Adipocyte (in vitro differentiated cells): ENCODE measurements at regions not wholly inside any gene's neighbourhood (a gene's known extent, or its start where the extent isn't known, plus 50 kb on each side); places are given as distances from the start of the nearest gene placed in this dataset.
"Not testable (repeated sequence)": the region's sequence is repeated elsewhere in the genome, so short reads cannot be mapped to it uniquely, and the experiment has no call there.

Experiments
- DNase-seq: peaks from one replicate; pipeline ENCODE4 v3.0.0-alpha.2; 2015; ENCODE audit warnings: low read depth
- H3K27me3 ChIP-seq: replicated peaks from 2 replicates; pipeline ENCODE4 v1.7.0; 2013; ENCODE audit warnings: mild to moderate bottlenecking, low read length, moderate library complexity; ENCODE audit not compliant: control insufficient read depth, insufficient read depth
- H3K36me3 ChIP-seq: 2 replicates; pipeline ENCODE4 v1.7.0; 2013; ENCODE audit warnings: low read length, mild to moderate bottlenecking, moderate library complexity; ENCODE audit not compliant: control insufficient read depth, insufficient read depth, severe bottlenecking
- H3K4me1 ChIP-seq: 2 replicates; pipeline ENCODE4 v1.7.0; 2013; ENCODE audit warnings: mild to moderate bottlenecking, low read length, moderate library complexity; ENCODE audit not compliant: control insufficient read depth, insufficient read depth
- H3K4me3 ChIP-seq: 2 replicates; pipeline ENCODE4 v1.7.0; 2013; ENCODE audit warnings: mild to moderate bottlenecking, low read length, moderate library complexity
- H3K9ac ChIP-seq: 2 replicates; pipeline ENCODE4 v1.7.0; 2013; ENCODE audit warnings: mild to moderate bottlenecking, low read length, moderate library complexity
- H3K9me3 ChIP-seq: 2 replicates; pipeline ENCODE4 v1.7.0; 2013; ENCODE audit warnings: mild to moderate bottlenecking, low read length, moderate library complexity; ENCODE audit not compliant: control insufficient read depth

DNA sequence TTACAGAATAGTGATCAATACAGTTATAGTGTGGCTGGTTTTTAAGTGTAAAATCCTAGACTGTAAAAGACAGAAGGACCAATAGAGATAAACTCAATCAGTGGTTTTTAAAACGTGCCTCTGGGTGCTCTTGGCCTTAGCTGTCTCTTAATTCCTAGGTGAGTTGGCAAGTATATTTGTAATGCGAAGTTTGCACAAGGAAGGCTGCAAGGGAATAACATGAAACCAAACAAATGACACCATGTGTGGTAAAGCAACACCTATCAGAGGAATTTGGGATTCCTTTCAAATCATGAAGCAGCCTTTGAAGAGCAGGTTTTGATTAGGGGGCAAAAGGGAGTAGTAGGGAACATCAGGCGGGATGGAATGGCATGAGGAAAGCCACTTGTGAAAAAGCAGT, 284.6 kb downstream of the INHBA start:
- H3K36me3 ChIP-seq: no peaks in the 10 kb centered on the region
- no peaks in the 10 kb centered on the region for H3K27me3 ChIP-seq
- no peak overlapping the region for H3K4me3 ChIP-seq
- no peaks in the 10 kb centered on the region for H3K9me3 ChIP-seq
- peaks cover 19% of the 10 kb centered on the region for H3K4me1 ChIP-seq
- no peak for DNase-seq
- no peak overlapping the region for H3K9ac ChIP-seq

DNA sequence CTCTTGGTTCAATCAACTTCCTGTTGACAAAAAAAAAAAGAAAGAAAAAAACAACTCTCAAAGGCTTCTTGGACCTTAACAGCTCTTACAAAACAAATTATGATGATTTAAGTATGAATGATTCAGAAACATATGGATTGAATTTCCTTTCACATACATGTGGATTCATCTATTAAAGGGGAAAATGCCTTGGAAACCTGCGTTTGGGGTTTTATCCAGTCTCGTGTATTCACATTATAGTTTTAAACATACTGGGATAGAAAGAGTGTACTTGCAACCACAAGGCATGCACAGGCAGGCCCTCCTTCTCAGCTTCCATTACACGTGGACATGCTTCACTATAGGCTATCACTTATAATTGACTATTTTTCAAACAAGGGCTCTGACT, 286.7 kb downstream of the INHBA start:
- no peaks in the 10 kb centered on the region for H3K9me3 ChIP-seq
- no peak overlapping the region for H3K4me3 ChIP-seq
- H3K36me3 ChIP-seq: no peaks in the 10 kb centered on the region
- no peak overlapping the region for H3K9ac ChIP-seq
- H3K27me3 ChIP-seq: no peaks in the 10 kb centered on the region
- peak; percentile 60 for DNase-seq
- H3K4me1 ChIP-seq: peaks cover 27% of the 10 kb centered on the region

DNA sequence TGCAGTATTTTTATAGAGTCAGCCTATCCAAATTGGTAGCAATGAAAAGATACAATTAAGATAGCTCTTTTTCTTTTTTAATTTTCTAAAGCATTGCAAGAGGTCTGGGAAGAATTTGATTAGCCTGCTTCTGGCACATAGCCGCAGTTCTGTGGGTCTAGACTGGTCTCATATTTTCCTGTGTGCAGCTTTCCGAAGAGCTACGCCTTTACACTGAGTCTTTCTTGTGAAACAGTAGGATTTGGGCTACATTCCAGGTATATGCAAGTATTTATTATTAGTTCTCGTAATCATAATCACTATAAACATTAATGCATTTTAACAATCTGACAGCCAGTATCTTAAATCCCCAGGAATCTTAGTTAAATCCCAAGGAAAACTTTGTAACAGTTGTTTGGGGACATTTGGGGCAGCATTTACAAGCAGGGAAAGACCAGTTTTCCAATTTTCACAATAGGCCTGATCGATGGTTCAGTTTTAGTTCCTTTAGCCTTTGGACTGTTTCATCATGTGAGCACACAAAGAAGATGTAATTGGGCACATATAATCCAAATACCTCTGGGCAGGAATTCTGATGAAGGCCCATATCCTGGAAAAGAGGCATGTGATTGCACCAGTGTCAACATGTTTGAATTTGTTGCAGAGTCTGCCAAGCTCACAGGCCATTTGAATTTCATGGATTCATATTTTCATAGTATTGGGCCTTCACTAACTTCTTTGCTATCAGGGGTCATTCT, 287.3 kb downstream of the INHBA start:
- no peak overlapping the region for H3K4me3 ChIP-seq
- no peaks in the 10 kb centered on the region for H3K9me3 ChIP-seq
- DNase-seq: no peak

DNA sequence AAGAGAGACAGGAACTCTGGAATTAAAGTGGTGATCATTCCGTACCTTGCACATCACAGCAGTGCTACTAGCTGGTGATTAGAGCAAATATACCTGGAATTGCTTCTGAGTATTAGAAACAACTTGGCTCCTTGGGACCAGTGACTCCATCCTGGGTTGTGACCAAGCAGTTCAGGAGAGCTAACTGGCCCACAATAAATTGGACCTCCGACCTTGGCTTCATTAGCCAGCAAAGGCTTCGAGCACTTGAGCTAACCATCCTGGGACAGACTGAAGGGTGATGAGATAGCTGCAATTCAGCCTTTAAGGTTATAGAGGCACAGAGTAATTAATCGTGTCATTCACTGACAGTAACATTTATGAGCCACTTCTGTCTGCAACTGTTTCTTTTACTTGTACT, 287.8 kb downstream of the INHBA start:
- H3K4me3 ChIP-seq: no peak overlapping the region
- no peaks in the 10 kb centered on the region for H3K27me3 ChIP-seq
- no peak overlapping the region for H3K9ac ChIP-seq
- no peaks in the 10 kb centered on the region for H3K36me3 ChIP-seq
- H3K9me3 ChIP-seq: no peaks in the 10 kb centered on the region
- peaks cover 20% of the 10 kb centered on the region for H3K4me1 ChIP-seq
- no peak for DNase-seq

More for the DNA sequence above, 287.3 kb downstream of the INHBA start:
- no peak overlapping the region for H3K9ac ChIP-seq
- H3K27me3 ChIP-seq: no peaks in the 10 kb centered on the region
- no peaks in the 10 kb centered on the region for H3K36me3 ChIP-seq
- H3K4me1 ChIP-seq: peaks cover 22% of the 10 kb centered on the region

DNA sequence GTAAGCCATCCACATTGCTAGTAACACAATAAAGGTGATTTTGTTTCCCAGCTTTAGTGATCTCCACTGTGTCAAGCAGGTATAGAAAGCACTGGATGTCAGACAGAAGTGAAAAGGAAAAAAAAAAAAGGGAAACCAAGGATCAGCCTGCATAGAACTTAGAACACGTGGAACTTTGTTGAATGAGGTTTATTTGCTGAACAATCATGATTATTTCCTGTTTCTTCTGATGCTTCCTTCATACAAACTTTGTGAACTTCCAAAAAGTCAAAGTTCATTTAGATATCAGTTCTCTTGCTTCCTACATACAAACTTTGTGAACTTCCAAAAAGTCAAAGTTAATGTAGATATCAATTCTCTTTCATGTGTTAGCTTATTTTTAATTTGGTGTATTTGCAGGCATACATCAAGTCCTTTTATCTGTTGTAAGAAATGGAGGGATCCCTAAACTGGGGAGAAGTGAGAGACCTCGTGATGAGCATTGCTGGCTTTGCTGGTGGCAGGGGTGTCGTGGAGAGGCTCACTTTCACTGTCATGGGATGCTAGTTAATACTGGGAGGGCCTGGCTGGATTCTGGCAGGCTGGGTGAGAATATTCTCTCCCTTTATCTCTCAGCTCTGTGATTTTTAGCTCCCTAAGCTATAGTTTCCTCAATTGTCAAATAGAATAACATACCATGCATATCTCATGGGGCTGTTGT, 298.4 kb downstream of the INHBA start:
- no peak for DNase-seq
- Histone ChIP-seq H3K4me3 (no peak overlapping the region), H3K9me3 (no peaks in the 10 kb centered on the region), H3K36me3 (no peaks in the 10 kb centered on the region), H3K4me1 (no peaks in the 10 kb centered on the region), H3K27me3 (no peaks in the 10 kb centered on the region), H3K9ac (no peak overlapping the region)

DNA sequence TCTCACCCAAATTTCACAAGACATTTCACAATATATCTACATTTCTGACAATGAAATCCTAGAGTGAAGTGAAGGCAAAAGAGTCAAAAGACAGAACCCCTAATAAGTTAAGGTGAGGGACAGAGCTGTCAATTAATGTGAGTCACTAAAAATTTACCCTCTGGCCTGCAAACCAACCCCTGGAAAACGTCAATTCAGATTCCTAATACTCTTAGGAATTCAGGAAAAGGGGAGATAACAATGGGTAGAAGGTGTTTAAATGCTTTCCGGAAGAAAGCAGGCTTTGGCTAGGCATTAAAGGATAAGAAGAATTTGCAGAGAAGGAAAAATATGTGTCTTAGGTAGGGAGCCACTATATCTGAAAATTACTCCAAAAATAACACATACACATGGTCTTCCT, 299.6 kb downstream of the INHBA start:
- Histone ChIP-seq H3K36me3 (no peaks in the 10 kb centered on the region), H3K9ac (no peak overlapping the region), H3K4me3 (no peak overlapping the region), H3K4me1 (no peaks in the 10 kb centered on the region), H3K9me3 (no peaks in the 10 kb centered on the region), H3K27me3 (no peaks in the 10 kb centered on the region)
- no peak for DNase-seq

DNA sequence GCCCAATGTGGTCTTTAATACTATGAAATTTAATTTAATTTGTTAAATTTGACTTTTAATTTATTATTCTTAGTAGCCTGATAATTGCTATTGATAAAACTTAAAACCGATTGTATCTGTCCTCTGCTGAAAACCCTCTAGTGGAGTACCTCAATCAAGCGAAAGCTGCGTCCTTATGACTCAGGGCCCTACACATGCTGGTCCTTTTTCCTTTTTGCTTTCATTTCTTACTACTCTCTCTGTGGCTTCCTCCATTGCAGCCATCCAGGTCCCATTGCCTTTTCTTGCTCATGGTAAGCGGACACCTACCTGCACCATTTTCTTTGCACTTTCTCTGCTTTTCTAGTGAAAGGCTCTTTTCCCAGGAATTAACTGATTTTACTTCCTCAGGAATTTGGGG, 301.1 kb downstream of the INHBA start:
- Histone ChIP-seq H3K4me3 (no peak overlapping the region), H3K4me1 (no peaks in the 10 kb centered on the region), H3K9ac (no peak overlapping the region), H3K36me3 (no peaks in the 10 kb centered on the region), H3K9me3 (no peaks in the 10 kb centered on the region), H3K27me3 (no peaks in the 10 kb centered on the region)
- DNase-seq: no peak

DNA sequence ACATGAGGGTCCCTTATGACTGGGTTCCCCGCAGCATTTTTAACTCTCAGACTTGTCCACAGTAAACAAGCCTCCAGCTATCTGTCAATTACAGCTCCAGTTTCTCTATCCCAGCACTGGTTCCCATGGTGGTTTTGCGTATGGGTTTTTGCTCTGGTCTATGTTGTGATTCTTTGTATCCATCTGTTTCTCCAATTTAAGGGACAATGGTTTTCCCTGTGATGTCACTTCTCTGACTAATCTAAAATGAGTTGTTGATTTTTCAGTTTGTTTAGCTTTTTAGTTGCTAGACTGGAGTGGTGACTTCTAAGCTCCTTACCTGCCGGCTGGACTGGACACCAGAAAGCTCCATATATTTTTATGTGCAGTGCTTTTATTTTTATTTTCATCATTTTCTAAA, 303.7 kb downstream of the INHBA start:
- H3K36me3 ChIP-seq: no peaks in the 10 kb centered on the region
- H3K27me3 ChIP-seq: no peaks in the 10 kb centered on the region
- H3K9me3 ChIP-seq: peaks cover 13% of the 10 kb centered on the region
- no peaks in the 10 kb centered on the region for H3K4me1 ChIP-seq
- DNase-seq: no peak
- no peak overlapping the region for H3K4me3 ChIP-seq
- no peak overlapping the region for H3K9ac ChIP-seq

DNA sequence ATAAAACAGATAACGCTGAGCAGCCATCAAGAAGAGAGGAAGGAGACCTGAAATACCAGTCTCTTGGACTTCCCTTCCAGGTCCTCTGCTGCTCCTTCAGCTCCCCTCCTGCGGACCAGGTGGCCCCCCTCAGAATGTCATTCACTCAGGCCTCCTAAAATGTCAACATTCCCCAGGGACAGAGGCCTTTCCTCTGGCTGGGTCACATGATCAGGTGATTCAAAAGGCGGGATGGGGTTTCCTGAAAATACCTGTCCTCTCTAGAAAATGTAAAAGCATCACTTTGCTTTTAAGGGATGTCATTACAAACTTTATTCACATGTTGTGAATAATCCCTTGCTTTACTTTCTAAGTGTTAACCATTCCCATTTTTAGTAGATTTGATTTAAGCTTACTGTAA, 311.1 kb downstream of the INHBA start:
- no peaks in the 10 kb centered on the region for H3K27me3 ChIP-seq
- H3K4me1 ChIP-seq: no peaks in the 10 kb centered on the region
- peaks cover 15% of the 10 kb centered on the region for H3K9me3 ChIP-seq
- H3K36me3 ChIP-seq: no peaks in the 10 kb centered on the region
- no peak overlapping the region for H3K4me3 ChIP-seq
- H3K9ac ChIP-seq: no peak overlapping the region
- DNase-seq: no peak

DNA sequence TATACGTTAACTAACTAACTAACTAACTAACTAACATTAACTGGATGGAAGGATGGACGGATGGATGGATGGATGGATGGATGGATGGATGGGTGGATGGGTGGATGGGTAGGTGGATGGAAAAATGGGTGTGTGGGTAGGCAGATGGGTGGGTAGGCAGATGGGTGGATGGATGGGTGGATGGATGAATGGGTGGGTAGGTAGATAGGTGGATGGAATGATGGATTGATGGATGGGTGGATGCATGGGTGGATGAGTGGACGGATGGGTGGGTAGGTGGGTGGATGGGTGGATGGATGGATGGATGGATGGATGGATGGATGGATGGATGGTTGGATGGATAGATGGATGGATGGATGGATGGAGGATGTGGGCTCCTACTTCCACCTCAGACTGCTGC, 314.0 kb downstream of the INHBA start:
- H3K36me3 ChIP-seq, DNase-seq, H3K27me3 ChIP-seq, H3K4me3 ChIP-seq, H3K9me3 ChIP-seq, H3K4me1 ChIP-seq, H3K9ac ChIP-seq: not testable (repeated sequence)

DNA sequence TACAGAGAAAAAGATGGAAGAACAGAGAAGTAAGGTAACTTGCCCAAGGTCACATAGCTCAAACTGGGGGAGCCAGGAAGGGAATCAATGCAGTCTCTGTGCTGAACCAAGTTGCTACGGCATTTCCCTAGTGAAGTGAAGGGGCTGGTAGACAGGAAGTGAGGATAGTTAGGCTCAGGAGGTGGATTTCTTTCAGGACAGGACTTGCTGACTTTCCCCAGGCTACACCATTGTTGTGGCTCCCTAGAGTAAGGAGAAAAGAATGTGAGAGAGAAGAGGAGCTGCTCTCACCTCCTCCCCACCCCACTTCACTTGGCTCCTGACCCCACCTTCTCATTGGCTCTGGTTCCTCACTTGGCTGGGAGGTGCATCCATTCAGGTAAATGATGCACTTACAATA, 316.9 kb downstream of the INHBA start:
- Histone ChIP-seq H3K36me3 (no peaks in the 10 kb centered on the region), H3K4me3 (no peak overlapping the region), H3K4me1 (no peaks in the 10 kb centered on the region), H3K9ac (no peak overlapping the region), H3K9me3 (no peaks in the 10 kb centered on the region), H3K27me3 (no peaks in the 10 kb centered on the region)
- DNase-seq: no peak

DNA sequence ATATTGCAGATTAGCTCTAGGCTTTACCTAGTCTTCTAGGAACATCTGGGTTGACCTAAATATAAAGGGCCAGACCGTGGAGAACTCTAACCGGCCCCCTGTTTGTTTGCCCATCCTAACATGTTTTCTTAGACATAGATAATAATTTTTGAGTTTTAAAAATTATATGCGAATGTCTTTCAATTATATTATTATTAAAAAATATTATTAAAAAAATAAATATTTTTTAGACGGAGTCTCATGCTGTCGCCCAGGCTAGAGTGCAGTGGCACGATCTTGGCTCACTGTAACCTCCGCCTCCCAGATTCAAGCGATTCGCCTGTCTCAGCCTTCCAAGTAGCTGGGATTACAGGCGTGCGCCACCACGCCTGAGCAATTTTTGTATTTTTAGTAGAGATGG, 318.5 kb downstream of the INHBA start:
- DNase-seq: no peak
- no peaks in the 10 kb centered on the region for H3K9me3 ChIP-seq
- H3K27me3 ChIP-seq: no peaks in the 10 kb centered on the region
- no peak overlapping the region for H3K4me3 ChIP-seq
- no peak overlapping the region for H3K9ac ChIP-seq
- no peaks in the 10 kb centered on the region for H3K36me3 ChIP-seq
- H3K4me1 ChIP-seq: no peaks in the 10 kb centered on the region
